K562 (cell line): ENCODE measurements at regions not wholly inside any gene's neighbourhood (a gene's known extent, or its start where the extent isn't known, plus 50 kb on each side); places are given as distances from the start of the nearest gene placed in this dataset.

Source experiments
- CXXC5 ChIP-seq: fragments of 250-450 bp; sonication (Bioruptor Pico); IDR thresholded peaks from 2 replicates; pipeline ENCODE4 v1.8.0; 2022; ENCODE audit warnings: inconsistent platforms, mild to moderate bottlenecking, moderate library complexity
- FIP1L1 ChIP-seq: fragments of 200-400 bp; formaldehyde crosslinking; IDR thresholded peaks from 2 replicates; pipeline ENCODE4 v1.6.1; 2018; ENCODE audit warnings: mild to moderate bottlenecking, low read depth, low read length; ENCODE audit not compliant: poor library complexity, severe bottlenecking
- FOSL1 ChIP-seq: fragments of 200-800 bp; sonication (Bioruptor generic); conservative IDR thresholded peaks from 2 replicates; pipeline ENCODE4 v1.6.1; 2016; ENCODE audit warnings: missing genetic modification characterization, missing compliant biosample characterization
- JUN ChIP-seq, 2 experiments: sonication (generic) in 1 of 2; formaldehyde crosslinking in 1 of 2; IDR thresholded peaks; 2 replicates each; pipeline versions ENCODE4 v1.6.1 to v1.8.0; 2012 to 2022; ENCODE audit warnings: borderline replicate concordance in 2 of 2, mild to moderate bottlenecking in 2 of 2, improper control_type of control experiment in 1 of 2, low read depth in 1 of 2, low read length in 1 of 2, missing genetic modification reagents in 1 of 2
- MAFF ChIP-seq: IDR thresholded peaks from 2 replicates; pipeline ENCODE4 v1.6.1; 2012; ENCODE audit warnings: low read length, improper control_type of control experiment
- NR2F6 ChIP-seq: fragments of 450-650 bp; formaldehyde crosslinking; IDR thresholded peaks from 2 replicates; pipeline ENCODE4 v1.4.0; 2020; ENCODE audit warnings: mild to moderate bottlenecking
- NR3C1 ChIP-seq: sonication (generic); formaldehyde crosslinking; IDR thresholded peaks from 2 replicates; pipeline ENCODE4 v1.8.1; 2022; ENCODE audit warnings: missing genetic modification reagents
- POU5F1 ChIP-seq: fragments of 150-350 bp; IDR thresholded peaks from 2 replicates; pipeline ENCODE4 v1.6.1; 2014; ENCODE audit warnings: borderline replicate concordance, low read length, low read depth, mild to moderate bottlenecking; ENCODE audit not compliant: partially characterized antibody
- TCF7 ChIP-seq: sonication (generic); IDR thresholded peaks from 2 replicates; pipeline ENCODE4 v1.6.1; 2016; ENCODE audit warnings: antibody characterized with exemption, borderline replicate concordance
- TCFL5 ChIP-seq: fragments of 250-450 bp; sonication (Bioruptor Pico); conservative IDR thresholded peaks from 2 replicates; pipeline ENCODE4 v1.6.1; 2021; ENCODE audit warnings: mild to moderate bottlenecking, moderate library complexity, matching md5 sums
- TEAD4 ChIP-seq, 2 experiments: sonication (generic) in 1 of 2; formaldehyde crosslinking in 1 of 2; IDR thresholded peaks; 2 replicates each; pipeline versions ENCODE4 v1.6.1 to v1.8.0; 2012 to 2022; ENCODE audit warnings: borderline replicate concordance in 1 of 2, inconsistent platforms in 1 of 2, low read length in 1 of 2, mild to moderate bottlenecking in 1 of 2, missing genetic modification reagents in 1 of 2
- ZNF232 ChIP-seq: sonication (generic); formaldehyde crosslinking; IDR thresholded peaks from 2 replicates; pipeline ENCODE4 v1.8.0; 2022; ENCODE audit warnings: mild to moderate bottlenecking, missing genetic modification reagents
- ZNF324 ChIP-seq: fragments of 250-450 bp; sonication (Bioruptor Pico); IDR thresholded peaks from 2 replicates; pipeline ENCODE4 v1.4.0; 2020; ENCODE audit warnings: mild to moderate bottlenecking
- TF ChIP-seq, protein P1 (sequence below), 2 experiments: IDR thresholded peaks; 2 replicates each; pipeline ENCODE4 v1.6.1; 2012; ENCODE audit warnings: improper control_type of control experiment in 2 of 2, low read depth in 2 of 2, low read length in 2 of 2, borderline replicate concordance in 1 of 2
- TF ChIP-seq, protein P2 (sequence below): fragments of 250-450 bp; sonication (Bioruptor Pico); IDR thresholded peaks from 2 replicates; pipeline ENCODE4 v1.8.0; 2022; ENCODE audit warnings: moderate library complexity, mild to moderate bottlenecking, inconsistent platforms
- TF ChIP-seq, protein P3 (sequence below), 2 experiments: fragments of 450-650 bp; IDR thresholded peaks; 2 replicates each; pipeline ENCODE4 v1.6.1; 2018; ENCODE audit warnings: mild to moderate bottlenecking in 2 of 2, low read depth in 1 of 2; ENCODE audit not compliant: partially characterized antibody in 2 of 2
- TF ChIP-seq, protein P4 (sequence below): fragments of 450-650 bp; IDR thresholded peaks from 2 replicates; pipeline ENCODE4 v1.7.1; 2018; ENCODE audit warnings: mild to moderate bottlenecking, low read depth; ENCODE audit not compliant: partially characterized antibody

DNA sequence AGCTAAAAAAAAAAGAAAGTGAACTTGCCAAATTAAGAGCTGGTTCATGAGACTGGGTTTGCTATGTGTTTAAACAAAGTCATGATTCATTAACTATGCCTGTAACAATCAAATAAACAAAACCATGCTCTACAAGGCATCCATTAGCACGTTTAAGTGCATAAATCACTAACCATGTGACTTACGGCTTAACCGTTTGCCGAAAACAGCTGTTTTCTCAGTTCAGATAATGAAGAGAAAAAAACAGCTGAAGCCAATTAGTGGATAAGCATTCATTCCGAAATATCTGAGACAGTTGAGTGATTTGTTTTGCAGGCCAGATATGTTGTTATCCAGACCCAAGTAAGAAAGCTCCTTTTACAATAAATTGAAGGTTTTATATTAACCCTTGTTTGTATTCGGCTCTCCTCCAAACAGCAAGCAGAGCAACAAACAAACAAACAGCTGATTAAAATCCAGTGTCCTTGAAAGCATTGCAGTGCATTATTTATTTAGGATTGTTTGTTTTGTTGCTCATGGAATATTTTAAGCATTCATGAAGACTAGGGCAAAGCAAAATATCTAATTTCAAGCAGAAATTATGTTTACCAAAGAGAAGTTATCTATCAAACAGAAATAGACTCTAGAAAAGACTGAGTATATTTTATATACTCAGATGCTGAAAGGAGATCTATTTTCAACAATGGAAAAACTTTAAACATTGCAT lies 343.5 kb downstream of the RFPL4B start (continued):
- TF ChIP-seq, protein P1, sequence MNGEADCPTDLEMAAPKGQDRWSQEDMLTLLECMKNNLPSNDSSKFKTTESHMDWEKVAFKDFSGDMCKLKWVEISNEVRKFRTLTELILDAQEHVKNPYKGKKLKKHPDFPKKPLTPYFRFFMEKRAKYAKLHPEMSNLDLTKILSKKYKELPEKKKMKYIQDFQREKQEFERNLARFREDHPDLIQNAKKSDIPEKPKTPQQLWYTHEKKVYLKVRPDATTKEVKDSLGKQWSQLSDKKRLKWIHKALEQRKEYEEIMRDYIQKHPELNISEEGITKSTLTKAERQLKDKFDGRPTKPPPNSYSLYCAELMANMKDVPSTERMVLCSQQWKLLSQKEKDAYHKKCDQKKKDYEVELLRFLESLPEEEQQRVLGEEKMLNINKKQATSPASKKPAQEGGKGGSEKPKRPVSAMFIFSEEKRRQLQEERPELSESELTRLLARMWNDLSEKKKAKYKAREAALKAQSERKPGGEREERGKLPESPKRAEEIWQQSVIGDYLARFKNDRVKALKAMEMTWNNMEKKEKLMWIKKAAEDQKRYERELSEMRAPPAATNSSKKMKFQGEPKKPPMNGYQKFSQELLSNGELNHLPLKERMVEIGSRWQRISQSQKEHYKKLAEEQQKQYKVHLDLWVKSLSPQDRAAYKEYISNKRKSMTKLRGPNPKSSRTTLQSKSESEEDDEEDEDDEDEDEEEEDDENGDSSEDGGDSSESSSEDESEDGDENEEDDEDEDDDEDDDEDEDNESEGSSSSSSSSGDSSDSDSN (IDR thresholded peaks at IDR 0.05; ENCODE audit: borderline replicate concordance in 1 of 2, low read depth in 2 of 2, low read length in 2 of 2): no peak
- TF ChIP-seq POU5F1 (no peak), NR3C1 (CRISPR knock-in tag) (no peak), CXXC5 (CRISPR knock-in tag) (peak; percentile 39; the same call in 1 of the 2 replicates), TEAD4 (IDR thresholded peaks at IDR 0.05; ENCODE audit: low read length) (0 out of 2 replicates have a peak, but pooled peaks have one; percentile 9), TEAD4 (CRISPR knock-in tag; IDR thresholded peaks at IDR 0.05; ENCODE audit: borderline replicate concordance) (no peak), FIP1L1 (no peak), NR2F6 (CRISPR knock-in tag) (no peak), FOSL1 (tag) (no peak), TCF7 (no peak), ZNF232 (no peak), MAFF (no peak), TCFL5 (CRISPR knock-in tag) (no peak), JUN (IDR thresholded peaks at IDR 0.05; ENCODE audit: borderline replicate concordance, low read depth, low read length) (no peak), JUN (CRISPR knock-in tag; IDR thresholded peaks at IDR 0.05; ENCODE audit: borderline replicate concordance) (no peak), ZNF324 (CRISPR knock-in tag) (no peak)
- TF ChIP-seq, protein P2, sequence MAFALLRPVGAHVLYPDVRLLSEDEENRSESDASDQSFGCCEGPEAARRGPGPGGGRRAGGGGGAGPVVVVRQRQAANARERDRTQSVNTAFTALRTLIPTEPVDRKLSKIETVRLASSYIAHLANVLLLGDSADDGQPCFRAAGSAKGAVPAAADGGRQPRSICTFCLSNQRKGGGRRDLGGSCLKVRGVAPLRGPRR (CRISPR knock-in tag): no peak
- TF ChIP-seq, protein P3, sequence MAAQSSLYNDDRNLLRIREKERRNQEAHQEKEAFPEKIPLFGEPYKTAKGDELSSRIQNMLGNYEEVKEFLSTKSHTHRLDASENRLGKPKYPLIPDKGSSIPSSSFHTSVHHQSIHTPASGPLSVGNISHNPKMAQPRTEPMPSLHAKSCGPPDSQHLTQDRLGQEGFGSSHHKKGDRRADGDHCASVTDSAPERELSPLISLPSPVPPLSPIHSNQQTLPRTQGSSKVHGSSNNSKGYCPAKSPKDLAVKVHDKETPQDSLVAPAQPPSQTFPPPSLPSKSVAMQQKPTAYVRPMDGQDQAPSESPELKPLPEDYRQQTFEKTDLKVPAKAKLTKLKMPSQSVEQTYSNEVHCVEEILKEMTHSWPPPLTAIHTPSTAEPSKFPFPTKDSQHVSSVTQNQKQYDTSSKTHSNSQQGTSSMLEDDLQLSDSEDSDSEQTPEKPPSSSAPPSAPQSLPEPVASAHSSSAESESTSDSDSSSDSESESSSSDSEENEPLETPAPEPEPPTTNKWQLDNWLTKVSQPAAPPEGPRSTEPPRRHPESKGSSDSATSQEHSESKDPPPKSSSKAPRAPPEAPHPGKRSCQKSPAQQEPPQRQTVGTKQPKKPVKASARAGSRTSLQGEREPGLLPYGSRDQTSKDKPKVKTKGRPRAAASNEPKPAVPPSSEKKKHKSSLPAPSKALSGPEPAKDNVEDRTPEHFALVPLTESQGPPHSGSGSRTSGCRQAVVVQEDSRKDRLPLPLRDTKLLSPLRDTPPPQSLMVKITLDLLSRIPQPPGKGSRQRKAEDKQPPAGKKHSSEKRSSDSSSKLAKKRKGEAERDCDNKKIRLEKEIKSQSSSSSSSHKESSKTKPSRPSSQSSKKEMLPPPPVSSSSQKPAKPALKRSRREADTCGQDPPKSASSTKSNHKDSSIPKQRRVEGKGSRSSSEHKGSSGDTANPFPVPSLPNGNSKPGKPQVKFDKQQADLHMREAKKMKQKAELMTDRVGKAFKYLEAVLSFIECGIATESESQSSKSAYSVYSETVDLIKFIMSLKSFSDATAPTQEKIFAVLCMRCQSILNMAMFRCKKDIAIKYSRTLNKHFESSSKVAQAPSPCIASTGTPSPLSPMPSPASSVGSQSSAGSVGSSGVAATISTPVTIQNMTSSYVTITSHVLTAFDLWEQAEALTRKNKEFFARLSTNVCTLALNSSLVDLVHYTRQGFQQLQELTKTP (IDR thresholded peaks at IDR 0.05; ENCODE audit: low read depth in 1 of 2, partially characterized antibody in 2 of 2): no peak
- TF ChIP-seq, protein P4, sequence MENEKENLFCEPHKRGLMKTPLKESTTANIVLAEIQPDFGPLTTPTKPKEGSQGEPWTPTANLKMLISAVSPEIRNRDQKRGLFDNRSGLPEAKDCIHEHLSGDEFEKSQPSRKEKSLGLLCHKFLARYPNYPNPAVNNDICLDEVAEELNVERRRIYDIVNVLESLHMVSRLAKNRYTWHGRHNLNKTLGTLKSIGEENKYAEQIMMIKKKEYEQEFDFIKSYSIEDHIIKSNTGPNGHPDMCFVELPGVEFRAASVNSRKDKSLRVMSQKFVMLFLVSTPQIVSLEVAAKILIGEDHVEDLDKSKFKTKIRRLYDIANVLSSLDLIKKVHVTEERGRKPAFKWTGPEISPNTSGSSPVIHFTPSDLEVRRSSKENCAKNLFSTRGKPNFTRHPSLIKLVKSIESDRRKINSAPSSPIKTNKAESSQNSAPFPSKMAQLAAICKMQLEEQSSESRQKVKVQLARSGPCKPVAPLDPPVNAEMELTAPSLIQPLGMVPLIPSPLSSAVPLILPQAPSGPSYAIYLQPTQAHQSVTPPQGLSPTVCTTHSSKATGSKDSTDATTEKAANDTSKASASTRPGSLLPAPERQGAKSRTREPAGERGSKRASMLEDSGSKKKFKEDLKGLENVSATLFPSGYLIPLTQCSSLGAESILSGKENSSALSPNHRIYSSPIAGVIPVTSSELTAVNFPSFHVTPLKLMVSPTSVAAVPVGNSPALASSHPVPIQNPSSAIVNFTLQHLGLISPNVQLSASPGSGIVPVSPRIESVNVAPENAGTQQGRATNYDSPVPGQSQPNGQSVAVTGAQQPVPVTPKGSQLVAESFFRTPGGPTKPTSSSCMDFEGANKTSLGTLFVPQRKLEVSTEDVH: no peak
